Endodermal cell (in vitro differentiated cells): ENCODE measurements at regions not wholly inside any gene's neighbourhood (a gene's known extent, or its start where the extent isn't known, plus 50 kb on each side); places are given as distances from the start of the nearest gene placed in this dataset.

Source experiments
- DNase-seq: peaks from one replicate; pipeline ENCODE4 v3.0.0-alpha.2; 2017
- H3K27ac ChIP-seq: 2 replicates; pipeline ENCODE4 v1.5.1; 2013; ENCODE audit warnings: mild to moderate bottlenecking, low read depth, low read length, moderate library complexity
- H3K27me3 ChIP-seq: 2 replicates; pipeline ENCODE4 v1.6.1; 2013; ENCODE audit warnings: mild to moderate bottlenecking, low read length, moderate library complexity; ENCODE audit not compliant: insufficient read depth, control insufficient read depth, poor library complexity, severe bottlenecking
- H3K36me3 ChIP-seq: 2 replicates; pipeline ENCODE4 v1.7.0; 2013; ENCODE audit warnings: mild to moderate bottlenecking, low read length, moderate library complexity; ENCODE audit not compliant: control insufficient read depth, insufficient read depth
- H3K4me1 ChIP-seq: one replicate; pipeline ENCODE4 v1.7.0; 2013; ENCODE audit warnings: low read length; ENCODE audit not compliant: control insufficient read depth, insufficient read depth
- H3K4me3 ChIP-seq: 2 replicates; pipeline ENCODE4 v1.5.1; 2013; ENCODE audit warnings: mild to moderate bottlenecking, low read length, moderate library complexity
- H3K9ac ChIP-seq: 2 replicates; pipeline ENCODE4 v1.6.1; 2013; ENCODE audit warnings: mild to moderate bottlenecking, low read length, moderate library complexity; ENCODE audit not compliant: poor library complexity, severe bottlenecking; ENCODE audit errors: extremely low read depth
- H3K9me3 ChIP-seq: 2 replicates; pipeline ENCODE4 v1.6.1; 2013; ENCODE audit warnings: mild to moderate bottlenecking, low read length, moderate library complexity; ENCODE audit not compliant: control insufficient read depth
- H3K27ac Mint-ChIP-seq: 2 replicates; pipeline ENCODE4 v1.8.0; 2020; ENCODE audit warnings: mixed read lengths
- H3K27me3 Mint-ChIP-seq: 2 replicates; pipeline ENCODE4 v1.8.0; 2021; ENCODE audit warnings: mild to moderate bottlenecking, mixed read lengths; ENCODE audit not compliant: insufficient read depth
- H3K36me3 Mint-ChIP-seq: 2 replicates; pipeline ENCODE4 v1.8.0; 2020; ENCODE audit warnings: low read depth, mixed read lengths
- H3K4me1 Mint-ChIP-seq: 2 replicates; pipeline ENCODE4 v1.8.0; 2020; ENCODE audit warnings: mixed read lengths
- H3K4me3 Mint-ChIP-seq: 2 replicates; pipeline ENCODE4 v1.8.0; 2020; ENCODE audit warnings: mild to moderate bottlenecking, moderate library complexity, mixed read lengths
- H3K9me3 Mint-ChIP-seq: 2 replicates; pipeline ENCODE4 v1.8.0; 2020; ENCODE audit warnings: mild to moderate bottlenecking, mixed read lengths
- WGBS, 2 experiments: methylation state at CpG; one replicate each; pipeline versions ENCODE4 v1.1.5 to v1.1.7; 2013; ENCODE audit warnings: missing lambda C conversion rate in 2 of 2, mixed read lengths in 1 of 2; ENCODE audit not compliant: insufficient coverage in 1 of 2, insufficient read length in 1 of 2; 5-methylcytosine and 5-hydroxymethylcytosine counted together
- TF ChIP-seq, protein P1 (sequence below): fragments of 200-600 bp; sonication (generic); conservative IDR thresholded peaks from 2 replicates; pipeline ENCODE4 v1.5.0; 2021; ENCODE audit warnings: antibody characterized with exemption, mild to moderate bottlenecking

DNA sequence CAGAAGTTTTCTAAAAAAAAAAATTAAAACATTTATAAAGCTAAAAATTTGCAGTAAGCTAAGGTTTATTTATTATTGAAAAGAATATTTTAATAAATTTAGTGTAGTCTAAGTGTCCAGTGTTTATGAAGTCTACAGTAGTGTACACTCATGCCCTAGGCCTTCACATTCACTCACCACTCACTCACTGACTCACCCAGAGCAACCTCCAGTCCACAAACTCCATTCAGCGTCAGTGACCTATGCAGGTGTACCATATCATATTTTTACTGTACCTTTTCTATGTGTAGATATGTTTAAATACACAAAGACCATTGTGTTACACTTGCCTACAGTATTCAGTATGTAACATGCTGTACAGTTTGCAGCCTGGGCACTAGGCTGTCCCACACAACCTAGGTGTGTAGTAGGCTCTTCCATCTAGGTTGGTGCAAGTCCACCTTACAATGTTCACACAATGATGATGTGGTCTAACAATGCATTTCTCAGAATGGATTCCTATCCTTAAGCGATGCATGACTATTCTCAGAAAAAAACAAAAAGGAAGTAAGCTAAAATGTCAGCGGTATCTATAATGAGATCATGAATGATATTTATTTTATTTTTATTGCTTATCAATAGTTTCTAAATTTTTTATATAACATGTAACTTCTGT, 336.7 kb downstream of the AGTPBP1 start:
- Histone ChIP-seq H3K36me3 (no peaks in the 10 kb centered on the region), H3K9me3 (no peaks in the 10 kb centered on the region), H3K4me3 (no peak overlapping the region), H3K9ac (no peak overlapping the region), H3K4me1 (peaks cover 15% of the 10 kb centered on the region), H3K27me3 (no peaks in the 10 kb centered on the region), H3K27ac (no peak overlapping the region)
- peaks cover 28% of the 10 kb centered on the region for H3K4me1 Mint-ChIP-seq
- no peaks in the 10 kb centered on the region for H3K9me3 Mint-ChIP-seq
- no peak for DNase-seq
- 71% methylated on average over 2 of the region's 3 CpGs; no CpG with 5 or more reads in 1 of the 2 experiments for WGBS, 2 experiments
- no peak overlapping the region for H3K4me3 Mint-ChIP-seq
- H3K27ac Mint-ChIP-seq: no peak overlapping the region
- TF ChIP-seq, protein P1, sequence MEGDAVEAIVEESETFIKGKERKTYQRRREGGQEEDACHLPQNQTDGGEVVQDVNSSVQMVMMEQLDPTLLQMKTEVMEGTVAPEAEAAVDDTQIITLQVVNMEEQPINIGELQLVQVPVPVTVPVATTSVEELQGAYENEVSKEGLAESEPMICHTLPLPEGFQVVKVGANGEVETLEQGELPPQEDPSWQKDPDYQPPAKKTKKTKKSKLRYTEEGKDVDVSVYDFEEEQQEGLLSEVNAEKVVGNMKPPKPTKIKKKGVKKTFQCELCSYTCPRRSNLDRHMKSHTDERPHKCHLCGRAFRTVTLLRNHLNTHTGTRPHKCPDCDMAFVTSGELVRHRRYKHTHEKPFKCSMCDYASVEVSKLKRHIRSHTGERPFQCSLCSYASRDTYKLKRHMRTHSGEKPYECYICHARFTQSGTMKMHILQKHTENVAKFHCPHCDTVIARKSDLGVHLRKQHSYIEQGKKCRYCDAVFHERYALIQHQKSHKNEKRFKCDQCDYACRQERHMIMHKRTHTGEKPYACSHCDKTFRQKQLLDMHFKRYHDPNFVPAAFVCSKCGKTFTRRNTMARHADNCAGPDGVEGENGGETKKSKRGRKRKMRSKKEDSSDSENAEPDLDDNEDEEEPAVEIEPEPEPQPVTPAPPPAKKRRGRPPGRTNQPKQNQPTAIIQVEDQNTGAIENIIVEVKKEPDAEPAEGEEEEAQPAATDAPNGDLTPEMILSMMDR: no peak
- H3K36me3 Mint-ChIP-seq: no peaks in the 10 kb centered on the region
- H3K27me3 Mint-ChIP-seq: no peaks in the 10 kb centered on the region

GRCh38 chr9:85402551-85402950, 339.2 kb downstream of the AGTPBP1 start:
- no peaks in the 10 kb centered on the region for H3K27me3 ChIP-seq
- TF ChIP-seq, protein P1: no peak
- H3K4me1 ChIP-seq: peaks cover 6% of the 10 kb centered on the region
- no peaks in the 10 kb centered on the region for H3K9me3 Mint-ChIP-seq
- H3K4me1 Mint-ChIP-seq: peaks cover 21% of the 10 kb centered on the region
- peak overlapping the region; percentile 56 for H3K27ac Mint-ChIP-seq
- H3K4me3 ChIP-seq: no peak overlapping the region
- no peaks in the 10 kb centered on the region for H3K36me3 ChIP-seq
- 57 to 82% methylated on average over 3 to 5 of the region's 5 CpGs for WGBS, 2 experiments
- no peak for DNase-seq
- H3K9ac ChIP-seq: no peak overlapping the region
- H3K36me3 Mint-ChIP-seq: no peaks in the 10 kb centered on the region
- H3K27me3 Mint-ChIP-seq: no peaks in the 10 kb centered on the region
- no peak overlapping the region for H3K27ac ChIP-seq
- H3K9me3 ChIP-seq: no peaks in the 10 kb centered on the region
- no peak overlapping the region for H3K4me3 Mint-ChIP-seq

DNA sequence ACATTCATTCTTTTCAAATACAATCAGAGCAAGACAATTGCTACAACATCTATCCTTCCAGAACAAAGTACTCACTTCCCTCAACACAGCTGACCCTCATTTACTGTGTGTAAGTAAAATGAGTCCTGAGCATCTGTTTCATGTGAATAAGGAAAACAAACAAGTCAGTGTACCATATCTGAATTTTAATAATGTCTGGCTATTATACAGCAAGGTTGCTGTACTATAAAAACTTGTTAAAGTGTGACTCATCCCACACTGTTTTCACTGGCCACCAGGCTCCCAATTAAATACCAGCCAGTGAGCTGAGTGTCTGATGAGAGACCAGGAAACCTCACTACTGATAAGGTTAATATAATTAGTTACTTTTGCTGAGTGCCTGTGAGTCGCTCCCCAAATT, 339.8 kb downstream of the AGTPBP1 start:
- H3K4me1 Mint-ChIP-seq: peaks cover 21% of the 10 kb centered on the region
- TF ChIP-seq, protein P1: no peak
- no peak overlapping the region for H3K4me3 Mint-ChIP-seq
- H3K9me3 Mint-ChIP-seq: no peaks in the 10 kb centered on the region
- H3K27me3 ChIP-seq: no peaks in the 10 kb centered on the region
- H3K27me3 Mint-ChIP-seq: no peaks in the 10 kb centered on the region
- H3K4me1 ChIP-seq: peaks cover 6% of the 10 kb centered on the region
- H3K36me3 Mint-ChIP-seq: no peaks in the 10 kb centered on the region
- no peak overlapping the region for H3K27ac ChIP-seq
- peak overlapping the region; percentile 56 for H3K27ac Mint-ChIP-seq
- no peak overlapping the region for H3K9ac ChIP-seq
- 74% methylated on average over 1 of the region's 1 CpG; no CpG with 5 or more reads in 1 of the 2 experiments for WGBS, 2 experiments
- no peaks in the 10 kb centered on the region for H3K36me3 ChIP-seq
- H3K9me3 ChIP-seq: no peaks in the 10 kb centered on the region
- DNase-seq: no peak
- no peak overlapping the region for H3K4me3 ChIP-seq
